ENCODE measurements at regions not wholly inside any gene's neighbourhood (a gene's known extent, or its start where the extent isn't known, plus 50 kb on each side); places are given as distances from the start of the nearest gene placed in this dataset.

DNA sequence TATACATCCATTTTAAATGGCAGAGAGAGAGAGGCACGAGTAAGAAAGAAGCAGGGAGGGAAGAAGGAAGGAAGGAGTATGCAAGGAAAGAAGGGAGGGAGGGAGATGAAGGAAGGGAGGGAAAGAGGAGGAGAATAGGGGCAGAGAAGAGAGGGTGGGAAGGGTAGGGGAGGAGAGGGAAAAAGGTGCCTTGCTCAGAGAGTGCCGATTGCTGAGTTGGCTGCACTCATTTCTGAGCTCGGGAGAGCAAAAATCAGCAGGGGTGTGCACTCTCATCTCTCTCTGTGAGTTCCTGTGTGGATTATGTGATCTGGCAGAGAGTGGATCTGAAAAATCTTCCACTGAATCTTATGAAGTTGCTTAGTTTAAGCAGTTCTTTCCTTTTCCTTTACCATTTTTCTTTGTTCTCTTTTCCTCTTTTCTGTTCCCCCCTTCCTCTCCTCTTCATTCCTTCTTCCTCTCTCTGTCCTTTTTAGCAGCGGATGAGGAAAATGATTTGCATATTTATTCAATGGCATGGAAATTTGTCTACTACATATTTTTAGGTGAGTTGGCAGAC lies 108.7 kb downstream of the PERP start:
- TF ChIP-seq, protein P1, sequence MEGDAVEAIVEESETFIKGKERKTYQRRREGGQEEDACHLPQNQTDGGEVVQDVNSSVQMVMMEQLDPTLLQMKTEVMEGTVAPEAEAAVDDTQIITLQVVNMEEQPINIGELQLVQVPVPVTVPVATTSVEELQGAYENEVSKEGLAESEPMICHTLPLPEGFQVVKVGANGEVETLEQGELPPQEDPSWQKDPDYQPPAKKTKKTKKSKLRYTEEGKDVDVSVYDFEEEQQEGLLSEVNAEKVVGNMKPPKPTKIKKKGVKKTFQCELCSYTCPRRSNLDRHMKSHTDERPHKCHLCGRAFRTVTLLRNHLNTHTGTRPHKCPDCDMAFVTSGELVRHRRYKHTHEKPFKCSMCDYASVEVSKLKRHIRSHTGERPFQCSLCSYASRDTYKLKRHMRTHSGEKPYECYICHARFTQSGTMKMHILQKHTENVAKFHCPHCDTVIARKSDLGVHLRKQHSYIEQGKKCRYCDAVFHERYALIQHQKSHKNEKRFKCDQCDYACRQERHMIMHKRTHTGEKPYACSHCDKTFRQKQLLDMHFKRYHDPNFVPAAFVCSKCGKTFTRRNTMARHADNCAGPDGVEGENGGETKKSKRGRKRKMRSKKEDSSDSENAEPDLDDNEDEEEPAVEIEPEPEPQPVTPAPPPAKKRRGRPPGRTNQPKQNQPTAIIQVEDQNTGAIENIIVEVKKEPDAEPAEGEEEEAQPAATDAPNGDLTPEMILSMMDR (IDR thresholded peaks at IDR 0.05): no peak

DNA sequence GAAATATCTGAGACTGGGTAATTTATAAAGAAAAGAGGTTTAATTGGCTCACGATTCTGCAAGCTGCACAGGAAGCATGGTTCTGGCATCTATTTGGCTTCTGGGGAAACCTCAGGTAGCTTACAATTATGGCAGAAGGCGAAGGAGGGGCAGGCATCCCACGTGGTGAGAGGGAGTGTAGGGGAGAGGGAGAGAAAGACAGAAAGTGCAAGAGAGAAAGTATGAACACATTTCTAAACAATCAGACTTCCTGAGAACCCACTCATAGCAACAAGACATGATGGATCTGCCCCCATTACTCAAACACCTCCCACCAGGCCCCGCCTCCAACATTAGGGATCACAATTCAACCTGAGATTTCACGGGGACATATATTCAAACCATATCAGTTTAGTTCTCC lies 107.4 kb downstream of the PERP start:
- TF ChIP-seq, protein P1 (IDR thresholded peaks at IDR 0.05): no peak

DNA sequence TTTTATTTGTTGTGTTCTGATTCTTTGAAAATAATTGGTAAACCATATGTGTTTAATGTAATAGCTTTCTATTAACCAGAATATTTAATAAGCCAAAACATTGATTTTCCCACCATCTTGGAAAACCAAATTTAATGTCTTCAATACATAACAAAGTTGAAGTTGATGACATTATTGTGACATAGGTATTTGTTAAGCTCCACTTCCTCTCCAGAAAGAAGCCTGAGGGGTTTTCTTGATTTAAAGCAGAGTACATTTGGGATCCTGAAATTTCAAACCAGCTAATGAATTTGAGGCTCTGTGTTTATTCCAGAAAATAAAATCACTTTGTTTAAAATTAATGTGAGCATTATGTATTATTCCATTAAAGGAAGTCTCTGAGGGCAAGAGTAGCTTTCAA lies 106.3 kb downstream of the PERP start:
- TF ChIP-seq, protein P1 (IDR thresholded peaks at IDR 0.05): no peak

DNA sequence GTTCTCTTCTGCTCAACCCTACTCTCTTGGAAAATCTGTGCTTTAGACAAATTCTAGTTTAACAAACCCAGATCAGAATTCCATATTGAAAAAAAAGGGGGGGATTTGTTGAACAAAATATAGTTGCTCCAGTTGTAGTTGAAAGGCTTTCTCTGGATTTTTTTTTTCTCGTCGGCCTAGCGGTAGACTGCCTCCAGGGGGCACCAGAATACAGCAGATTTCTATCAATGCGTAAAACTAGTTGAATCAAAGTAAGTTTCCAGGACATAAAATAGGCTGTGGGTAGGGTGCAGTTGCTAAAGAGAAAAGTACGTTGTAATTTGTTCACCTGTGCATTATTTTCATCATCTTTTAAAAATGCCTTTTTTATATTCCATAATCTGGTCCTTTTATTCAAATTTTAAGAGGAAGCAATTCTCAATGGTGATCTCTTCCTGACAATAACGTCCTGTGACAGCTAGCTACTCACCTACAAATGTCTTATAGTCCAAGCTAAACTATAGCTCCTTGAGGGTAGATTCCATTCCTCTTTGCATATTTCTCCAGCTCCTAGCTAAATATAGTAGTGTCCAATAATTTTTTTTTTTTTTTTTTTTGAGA lies 105.4 kb downstream of the PERP start:
- TF ChIP-seq, protein P1 (IDR thresholded peaks at IDR 0.05): peak; percentile 86

DNA sequence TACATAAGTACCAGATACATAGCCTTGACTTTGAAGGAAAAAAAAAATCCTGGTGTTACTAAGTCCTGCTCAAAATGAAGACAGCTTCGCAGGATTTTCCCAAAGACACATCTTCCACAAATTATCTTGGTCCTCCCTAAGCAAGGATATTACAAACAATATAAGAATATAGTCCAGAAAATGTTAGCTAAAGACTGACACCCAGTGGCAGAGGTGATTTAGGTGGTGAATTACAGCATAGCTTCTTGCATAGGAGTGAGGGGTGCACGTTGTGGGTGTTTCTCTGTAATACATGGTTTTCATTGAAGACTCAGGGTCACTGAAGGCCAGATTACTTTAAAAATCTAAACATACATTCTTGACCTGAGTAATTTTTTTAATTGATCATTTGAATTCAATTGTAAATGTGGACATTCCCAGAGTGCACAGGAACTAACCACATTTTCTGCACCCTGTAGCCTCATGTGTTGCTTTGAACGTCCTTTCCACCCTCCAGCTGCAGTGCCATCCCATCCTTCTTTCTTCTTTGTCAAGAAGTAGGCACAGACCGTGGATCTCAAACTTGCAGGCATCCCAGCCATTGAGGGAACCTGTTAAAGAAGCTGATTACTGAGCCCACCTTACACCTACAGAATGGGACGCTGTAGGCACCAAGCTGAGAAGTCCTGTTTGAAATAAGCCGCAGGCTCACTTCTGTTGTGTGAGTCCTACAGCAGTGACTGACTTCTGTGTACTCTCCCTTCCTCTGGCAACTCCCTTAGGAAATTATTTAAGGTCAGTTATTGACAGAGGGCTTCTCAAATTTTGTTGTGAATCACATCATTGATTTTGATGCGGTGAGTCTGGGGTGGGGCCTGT lies 102.6 kb downstream of the PERP start:
- TF ChIP-seq, protein P1 (IDR thresholded peaks at IDR 0.05): peak; percentile 68

DNA sequence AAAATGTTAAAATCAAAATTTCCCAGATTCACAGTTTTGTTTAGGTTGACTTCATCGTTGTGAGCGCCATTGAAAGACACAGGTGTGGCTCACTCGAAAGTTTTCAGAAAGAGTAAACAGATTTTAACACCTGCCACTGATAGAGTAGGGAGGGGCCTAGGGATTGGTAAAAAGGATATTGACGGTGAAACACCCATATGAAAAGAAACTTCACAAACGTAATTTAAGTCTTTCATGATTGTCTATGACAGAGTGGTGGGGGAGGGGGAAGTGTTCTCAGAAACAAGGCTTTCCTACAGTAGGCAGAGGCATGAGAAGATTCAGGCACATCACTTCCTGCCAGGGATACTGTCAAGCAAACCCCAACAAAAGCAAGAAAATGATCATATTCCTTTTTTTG lies 101.4 kb downstream of the PERP start:
- TF ChIP-seq, protein P1 (IDR thresholded peaks at IDR 0.05): no peak

DNA sequence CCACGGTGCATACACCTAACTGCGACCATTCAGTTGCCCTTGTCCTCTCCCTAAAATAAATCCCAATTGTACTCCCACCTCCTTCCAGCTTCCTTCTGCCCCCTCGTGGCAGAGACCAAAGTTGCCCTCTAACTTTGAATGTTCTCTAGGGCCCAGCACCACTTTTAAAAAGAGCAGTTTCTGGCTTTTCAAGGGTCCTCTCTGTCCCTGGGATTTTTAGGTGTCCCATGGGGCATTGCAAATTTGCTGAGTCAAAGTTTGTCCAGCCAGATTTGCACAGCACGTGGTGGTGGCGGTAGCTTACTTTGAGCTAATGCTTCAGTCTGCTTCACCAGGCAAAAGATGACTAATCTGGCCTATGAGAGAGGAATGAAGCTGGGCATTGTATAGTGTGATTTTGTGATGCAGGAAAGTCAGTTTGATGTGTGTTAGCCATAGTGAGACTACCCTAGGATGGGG lies 100.2 kb downstream of the PERP start:
- TF ChIP-seq, protein P1 (IDR thresholded peaks at IDR 0.05): peak; percentile 66

Measured in LNCAP (cell line).